ENCODE measurements at regions not wholly inside any gene's neighbourhood (a gene's known extent, or its start where the extent isn't known, plus 50 kb on each side); places are given as distances from the start of the nearest gene placed in this dataset.

DNA sequence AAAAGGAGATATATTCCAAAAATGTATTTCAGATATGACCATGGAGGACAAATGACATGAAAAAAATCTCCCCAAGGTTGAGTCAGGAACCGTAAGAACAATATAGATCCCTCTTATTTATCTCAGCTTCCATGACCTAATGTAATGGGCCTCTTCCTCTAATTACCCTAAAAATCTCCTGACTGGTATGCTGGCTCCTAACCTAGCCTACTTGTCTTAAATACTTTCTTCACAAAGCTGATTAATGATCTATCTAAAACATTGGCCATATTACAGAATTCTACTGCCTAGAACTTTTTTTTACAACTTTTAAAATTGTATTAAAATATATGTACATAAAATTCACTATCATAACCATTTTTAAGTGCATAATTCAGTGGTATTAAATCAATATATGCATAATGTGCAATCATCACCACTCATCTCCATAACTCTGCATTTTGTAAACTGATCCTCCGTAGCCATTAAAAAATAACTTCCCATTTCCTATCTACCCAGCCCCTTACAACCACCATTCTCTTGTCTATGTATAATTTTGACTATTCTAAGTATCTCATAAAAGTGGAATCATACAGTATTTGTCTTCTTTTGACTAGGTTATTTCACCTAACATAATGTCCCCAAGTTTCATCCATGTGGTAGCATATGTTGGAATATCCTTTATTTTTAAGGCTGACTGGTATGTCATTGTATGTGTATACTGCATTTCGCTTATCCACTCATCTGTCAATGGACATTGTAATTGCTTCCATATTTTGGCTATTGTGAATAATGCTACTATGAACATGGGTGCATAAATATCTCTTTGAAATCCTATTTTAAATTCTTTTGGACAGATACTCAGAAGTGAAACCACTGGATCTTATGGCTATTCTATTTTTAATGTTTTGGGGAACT lies 464.6 kb downstream of the ADAMTS20 start:
- no peak for DNase-seq (ENCODE audit: low read depth, low spot score)
- no peak for ATAC-seq
- Histone ChIP-seq H3K36me3 (ENCODE audit: control insufficient read depth in 1 of 2, insufficient read depth in 2 of 2, low read length in 2 of 2) (no peaks in the 10 kb centered on the region), H3K4me2 (ENCODE audit: low read length) (no peak overlapping the region), H4K20me1 (ENCODE audit: insufficient read depth) (no peaks in the 10 kb centered on the region), H3K27ac (ENCODE audit: low read depth, low read length) (no peak overlapping the region), H3K4me1 (ENCODE audit: control insufficient read depth in 1 of 2, insufficient read depth in 2 of 2, low read length in 2 of 2) (no peaks in the 10 kb centered on the region), H3K27me3 (ENCODE audit: insufficient read depth, low read length) (no peaks in the 10 kb centered on the region), H3K4me3 (replicated peaks in 1 of 2; ENCODE audit: low read depth in 1 of 2, low read length in 2 of 2) (no peak overlapping the region), H3K9me3 (ENCODE audit: control insufficient read depth in 1 of 2, insufficient read depth in 1 of 2, low read depth in 1 of 2, low read length in 2 of 2) (peaks cover 0 to 4% of the 10 kb centered on the region in 2 experiments; a peak in 1 of 4 replicates), H3K9me2 (ENCODE audit: insufficient read depth) (no peaks in the 10 kb centered on the region), H2AFZ (ENCODE audit: low read depth, low read length, poor library complexity, severe bottlenecking) (no peak overlapping the region), H3K9ac (ENCODE audit: low read length) (no peak overlapping the region), H3K79me2 (ENCODE audit: insufficient read depth, low read length) (no peaks in the 10 kb centered on the region)
- ChIA-PET POLR2A (no interaction called here), RAD21 (ENCODE audit: low non-redundant PET in 1 of 2, low total read pairs in 2 of 2, uncharacterized antibody in 2 of 2, unreplicated experiment in 2 of 2) (no interaction called here), CTCF (no interaction called here)
- no TSS peak for BruUV-seq (replicated peaks)
- TF ChIP-seq POLR2A (IDR thresholded peaks at IDR 0.05; ENCODE audit: borderline replicate concordance, extremely low read depth, insufficient read depth, insufficient read length) (no peak), FOSL1 (IDR thresholded peaks at IDR 0.05; ENCODE audit: low read depth) (no peak), YY1 (IDR thresholded peaks at IDR 0.05; ENCODE audit: extremely low read depth, insufficient replicate concordance, low read depth, low read length) (no peak), ELF1 (IDR thresholded peaks at IDR 0.05; ENCODE audit: borderline replicate concordance, low read depth) (no peak), ZNF274 (IDR thresholded peaks at IDR 0.05; ENCODE audit: low read depth, low read length) (no peak)
- TF ChIP-seq, protein P1, sequence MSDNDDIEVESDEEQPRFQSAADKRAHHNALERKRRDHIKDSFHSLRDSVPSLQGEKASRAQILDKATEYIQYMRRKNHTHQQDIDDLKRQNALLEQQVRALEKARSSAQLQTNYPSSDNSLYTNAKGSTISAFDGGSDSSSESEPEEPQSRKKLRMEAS (IDR thresholded peaks at IDR 0.05), result no peak
- intact Hi-C loops (cut with micrococcal nuclease), result no loop called here

DNA sequence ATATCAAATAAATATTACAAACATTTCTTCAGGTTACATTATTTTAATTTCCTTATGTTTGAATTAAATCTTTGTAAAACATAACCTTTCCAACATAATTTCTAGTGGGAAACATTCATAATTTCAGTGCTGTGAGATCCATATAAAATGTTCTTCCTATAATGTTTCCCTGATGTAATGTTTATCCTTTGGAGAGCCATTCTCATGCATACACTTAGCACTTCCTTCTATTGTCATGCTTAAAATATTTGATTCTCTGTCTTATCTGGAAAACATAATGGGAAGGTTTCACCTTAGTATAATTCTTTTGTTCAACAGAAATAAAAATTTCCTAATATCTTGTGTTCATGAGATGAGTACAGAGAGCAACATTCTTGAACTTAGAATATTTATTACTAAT lies 472.5 kb downstream of the ADAMTS20 start:
- Histone ChIP-seq H3K79me2 (ENCODE audit: insufficient read depth, low read length) (no peaks in the 10 kb centered on the region), H3K27me3 (ENCODE audit: insufficient read depth, low read length) (no peaks in the 10 kb centered on the region), H3K9me3 (ENCODE audit: control insufficient read depth in 1 of 2, insufficient read depth in 1 of 2, low read depth in 1 of 2, low read length in 2 of 2) (no peaks in the 10 kb centered on the region), H3K36me3 (ENCODE audit: control insufficient read depth in 1 of 2, insufficient read depth in 2 of 2, low read length in 2 of 2) (no peaks in the 10 kb centered on the region), H3K4me2 (ENCODE audit: low read length) (no peak overlapping the region), H4K20me1 (ENCODE audit: insufficient read depth) (no peaks in the 10 kb centered on the region), H3K9ac (ENCODE audit: low read length) (no peak overlapping the region), H3K27ac (ENCODE audit: low read depth, low read length) (no peak overlapping the region), H3K4me3 (replicated peaks in 1 of 2; ENCODE audit: low read depth in 1 of 2, low read length in 2 of 2) (no peak overlapping the region), H3K4me1 (ENCODE audit: control insufficient read depth in 1 of 2, insufficient read depth in 2 of 2, low read length in 2 of 2) (no peaks in the 10 kb centered on the region), H3K9me2 (ENCODE audit: insufficient read depth) (no peaks in the 10 kb centered on the region), H2AFZ (ENCODE audit: low read depth, low read length, poor library complexity, severe bottlenecking) (no peak overlapping the region)
- ChIA-PET RAD21 (ENCODE audit: low non-redundant PET in 1 of 2, low total read pairs in 2 of 2, uncharacterized antibody in 2 of 2, unreplicated experiment in 2 of 2) (no interaction called here), CTCF (no interaction called here), POLR2A (no interaction called here)
- no peak for TF ChIP-seq SP1 (IDR thresholded peaks at IDR 0.05; ENCODE audit: low read depth)
- no peak for TF ChIP-seq YY1 (IDR thresholded peaks at IDR 0.05; ENCODE audit: extremely low read depth, insufficient replicate concordance, low read depth, low read length)
- no peak for TF ChIP-seq CEBPB (IDR thresholded peaks at IDR 0.05; ENCODE audit: low read depth)
- TF ChIP-seq, protein P2, sequence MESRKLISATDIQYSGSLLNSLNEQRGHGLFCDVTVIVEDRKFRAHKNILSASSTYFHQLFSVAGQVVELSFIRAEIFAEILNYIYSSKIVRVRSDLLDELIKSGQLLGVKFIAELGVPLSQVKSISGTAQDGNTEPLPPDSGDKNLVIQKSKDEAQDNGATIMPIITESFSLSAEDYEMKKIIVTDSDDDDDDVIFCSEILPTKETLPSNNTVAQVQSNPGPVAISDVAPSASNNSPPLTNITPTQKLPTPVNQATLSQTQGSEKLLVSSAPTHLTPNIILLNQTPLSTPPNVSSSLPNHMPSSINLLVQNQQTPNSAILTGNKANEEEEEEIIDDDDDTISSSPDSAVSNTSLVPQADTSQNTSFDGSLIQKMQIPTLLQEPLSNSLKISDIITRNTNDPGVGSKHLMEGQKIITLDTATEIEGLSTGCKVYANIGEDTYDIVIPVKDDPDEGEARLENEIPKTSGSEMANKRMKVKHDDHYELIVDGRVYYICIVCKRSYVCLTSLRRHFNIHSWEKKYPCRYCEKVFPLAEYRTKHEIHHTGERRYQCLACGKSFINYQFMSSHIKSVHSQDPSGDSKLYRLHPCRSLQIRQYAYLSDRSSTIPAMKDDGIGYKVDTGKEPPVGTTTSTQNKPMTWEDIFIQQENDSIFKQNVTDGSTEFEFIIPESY (IDR thresholded peaks at IDR 0.05; ENCODE audit: extremely low read depth, insufficient replicate concordance, low read length), result no peak
- DNase-seq (ENCODE audit: low read depth, low spot score), result no peak
- ATAC-seq, result no peak
- intact Hi-C loops (cut with micrococcal nuclease), result no loop called here
- no TSS peak for BruUV-seq (replicated peaks)
